ENCODE measurements at regions not wholly inside any gene's neighbourhood (a gene's known extent, or its start where the extent isn't known, plus 50 kb on each side); places are given as distances from the start of the nearest gene placed in this dataset.

- no peak for DNase-seq
These were observed 62.5 kb upstream of the SIM2 start for GRCh38 chr21:36636439-36636838.

DNA sequence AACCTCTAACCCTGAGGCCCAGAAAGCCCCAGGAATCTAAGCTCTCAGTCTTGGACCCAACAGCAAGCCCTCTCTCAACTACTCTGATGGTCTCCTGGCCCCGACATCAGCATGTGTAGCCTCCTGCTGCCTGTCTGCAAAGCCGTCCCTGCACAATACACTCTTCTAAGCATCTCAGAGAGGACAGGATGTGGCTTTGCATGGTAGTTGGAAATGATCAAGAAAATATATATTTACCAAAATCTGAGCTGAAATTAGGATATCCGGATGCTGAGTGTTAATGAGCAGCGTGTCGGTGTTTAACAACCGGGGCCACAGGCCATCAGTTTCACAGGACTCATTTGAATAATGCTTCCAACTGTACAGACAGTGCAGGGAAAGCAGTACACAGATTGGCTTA is 59.1 kb upstream of the SIM2 start:
- DNase-seq = no peak

DNA sequence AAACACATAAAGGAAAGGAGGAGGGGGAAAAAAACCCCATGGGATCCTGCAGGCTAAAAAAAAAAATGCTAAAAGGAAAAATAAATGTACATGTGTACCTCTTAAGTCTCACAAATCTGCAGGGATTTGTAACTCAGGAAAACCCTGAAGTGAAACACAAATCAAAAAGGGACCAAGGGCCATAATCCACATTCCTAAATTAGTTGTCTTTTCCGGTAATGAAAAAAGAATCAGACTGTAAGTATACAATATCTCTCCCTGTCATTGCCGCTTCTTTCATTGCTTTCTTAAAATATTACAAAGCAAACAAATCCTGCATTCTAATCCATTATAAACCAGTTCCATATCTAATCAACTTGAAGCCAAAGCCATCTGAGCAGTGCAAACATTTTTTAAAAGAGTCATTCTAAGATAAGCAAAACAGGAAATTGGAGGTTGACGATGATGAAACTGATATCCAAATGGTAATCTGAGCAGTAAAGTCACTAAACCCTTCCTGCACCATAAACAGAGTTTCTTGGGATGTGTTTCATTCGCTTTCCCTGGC is 58.7 kb upstream of the SIM2 start:
- DNase-seq = no peak

DNA sequence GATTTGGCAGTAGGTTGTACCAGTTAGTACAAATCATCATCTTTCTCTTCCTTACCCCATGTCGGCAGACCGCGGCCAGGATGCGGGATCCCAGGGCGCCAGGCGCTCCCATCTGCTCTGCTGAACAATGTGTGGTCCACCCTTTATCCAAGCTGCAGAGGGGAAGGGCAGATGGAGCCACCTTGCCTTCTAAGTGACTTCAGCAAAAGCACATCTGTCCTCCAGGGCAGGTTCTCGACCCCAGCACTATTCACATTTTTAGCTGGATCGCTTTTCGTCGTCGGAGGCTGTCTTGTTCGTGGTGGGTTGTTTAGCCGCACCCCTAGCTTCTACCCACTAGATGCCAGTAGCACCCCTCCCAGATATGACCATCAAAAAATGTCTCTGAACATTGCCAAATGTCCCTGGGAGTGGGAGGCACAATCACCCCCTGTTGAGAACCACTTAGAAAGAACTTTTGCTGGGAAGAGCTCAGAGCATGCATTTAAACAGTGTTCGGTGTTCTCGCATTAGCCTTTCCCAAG is 58.1 kb upstream of the SIM2 start:
- no peak for DNase-seq

GRCh38 chr21:36641346-36641745 is 57.6 kb upstream of the SIM2 start:
- DNase-seq = no peak

DNA sequence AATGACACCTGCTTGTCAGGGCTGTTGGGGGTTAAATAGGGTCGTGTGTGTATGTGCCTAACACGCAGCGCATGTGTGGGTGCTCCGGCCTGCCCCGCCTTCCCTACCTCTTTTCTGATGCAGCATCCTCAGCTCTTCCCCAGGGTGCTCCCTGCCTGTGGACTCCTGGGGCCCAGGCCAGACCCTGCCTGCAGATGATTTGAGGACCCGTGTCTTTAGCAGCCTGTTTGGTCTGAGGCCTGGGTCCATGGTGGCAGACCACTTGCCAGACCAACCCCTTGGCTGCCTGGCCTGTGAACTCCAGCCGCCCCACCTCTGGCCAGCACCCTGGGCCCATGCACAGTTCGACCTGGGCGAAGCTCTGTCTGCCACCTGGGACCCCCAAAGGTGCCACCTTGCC is 57.0 kb upstream of the SIM2 start:
- DNase-seq = no peak

GRCh38 chr21:36642777-36643176 is 56.1 kb upstream of the SIM2 start:
- no peak for DNase-seq

GRCh38 chr21:36643374-36644250 is 55.3 kb upstream of the SIM2 start:
- no peak for DNase-seq

DNA sequence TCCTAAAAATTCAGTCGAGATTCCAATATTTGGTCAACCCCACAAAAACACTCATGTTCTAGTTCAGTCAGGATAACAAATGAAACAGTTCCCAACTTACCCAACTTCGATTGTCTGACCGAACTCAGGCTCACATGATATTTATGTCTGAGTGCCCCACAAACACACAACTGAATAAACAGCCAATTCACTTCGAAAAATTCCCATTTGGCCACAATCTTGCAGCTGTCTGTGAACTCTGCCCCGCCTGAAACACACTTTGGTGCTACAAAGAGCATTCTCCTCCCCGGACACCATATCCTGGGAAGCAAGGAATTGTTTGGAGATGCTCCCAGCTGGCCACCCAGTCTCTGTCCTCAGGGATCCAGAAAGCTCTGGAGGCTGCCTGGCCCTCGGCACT is 52.9 kb upstream of the SIM2 start:
- DNase-seq = no peak

DNA sequence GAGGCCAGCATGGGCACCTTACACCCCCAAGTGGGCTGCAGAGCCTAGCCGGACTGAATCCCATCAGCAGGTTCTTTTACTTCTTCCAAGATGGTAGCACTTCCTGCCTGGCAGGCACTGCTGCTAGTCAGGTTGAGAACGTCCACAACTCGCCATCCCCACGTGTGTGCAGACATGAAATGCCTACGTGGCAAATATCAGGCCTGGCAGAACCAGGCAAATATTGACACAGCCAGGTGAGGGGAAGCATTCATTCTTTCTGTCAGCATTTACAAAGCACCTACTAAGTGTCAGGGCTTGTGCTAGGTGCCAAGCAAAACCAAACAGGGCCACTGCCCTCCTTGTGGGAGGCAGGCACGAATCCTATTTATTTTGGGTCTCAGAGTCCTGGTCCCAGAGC is 52.3 kb upstream of the SIM2 start:
- DNase-seq = no peak

DNA sequence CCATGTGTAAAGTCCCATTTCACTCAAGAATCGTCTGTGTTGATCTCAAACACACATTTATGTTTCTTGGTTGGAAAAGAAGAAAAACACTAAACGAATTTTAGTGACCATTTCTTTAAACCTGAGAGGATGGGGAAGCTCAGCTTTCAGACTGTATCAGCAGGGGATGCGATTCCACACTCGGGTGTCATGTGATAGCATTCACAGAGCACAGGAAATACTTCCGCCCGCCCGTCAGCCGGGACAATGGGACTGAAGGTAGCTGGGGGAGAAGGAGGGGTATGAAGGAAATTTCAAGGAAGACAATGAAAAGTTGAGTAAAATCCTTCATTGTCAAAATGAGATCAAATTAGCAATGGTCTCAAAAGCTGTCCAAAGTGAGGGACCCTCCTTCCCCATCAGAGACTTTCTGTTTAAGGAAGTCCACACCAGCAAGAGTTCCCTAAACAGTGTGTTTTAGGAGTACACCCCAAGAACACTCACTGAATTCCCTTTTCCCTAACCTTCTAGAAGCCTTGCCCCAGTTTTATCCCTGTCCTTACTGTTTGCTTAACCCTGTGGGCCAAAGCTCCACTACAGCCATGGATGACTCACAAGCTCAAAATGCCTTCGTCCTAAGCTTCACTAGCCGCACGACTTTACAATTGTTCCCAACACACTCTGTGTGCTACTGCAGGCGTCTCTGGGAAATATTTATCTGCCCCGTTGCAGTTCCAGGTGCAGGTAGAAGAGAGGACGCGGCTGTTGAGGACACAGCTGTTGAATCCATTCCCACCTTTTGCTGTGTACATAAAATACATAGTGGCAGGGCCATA is 51.4 kb upstream of the SIM2 start:
- no peak for DNase-seq
